PC-9 (cell line): ENCODE measurements at regions not wholly inside any gene's neighbourhood (a gene's known extent, or its start where the extent isn't known, plus 50 kb on each side); places are given as distances from the start of the nearest gene placed in this dataset.

Source experiments
- BruUV-seq: library from RNA; stranded (reverse); fragments of 400-500 nt; replicated peaks from 2 replicates; lab custom pipeline; 2021; lab: Mats Ljungman, UMichigan
- CTCF ChIA-PET: fragments of 300-600 bp; sonication (Branson Sonifier 250); formaldehyde crosslinking; loops from one replicate; lab custom pipeline; 2022; ENCODE audit warnings: antibody characterized with exemption; lab: Charles Lee
- POLR2A ChIA-PET: fragments of 300-600 bp; sonication (Branson Sonifier 250); formaldehyde crosslinking; loops from one replicate; lab custom pipeline; 2022; ENCODE audit warnings: antibody characterized with exemption; ENCODE audit not compliant: unreplicated experiment; lab: Charles Lee
- DNase-seq, 2 experiments: peaks; one replicate each; pipeline versions ENCODE4 v3.0.0 to v3.0.0-alpha.2; 2015 to 2022; ENCODE audit warnings: mixed read lengths in 1 of 2
- H2AFZ ChIP-seq: fragments of 200-600 bp; sonication (generic); 2 replicates; pipeline ENCODE4 v1.8.1; 2017; ENCODE audit warnings: antibody characterized with exemption
- H3F3A ChIP-seq: fragments of 200-600 bp; sonication (generic); 2 replicates; pipeline ENCODE4 v1.8.1; 2017; ENCODE audit warnings: antibody characterized with exemption, mild to moderate bottlenecking, low read depth; ENCODE audit not compliant: insufficient read depth
- H3K27ac ChIP-seq: fragments of 200-600 bp; sonication (generic); 2 replicates; pipeline ENCODE4 v1.6.1; 2016; ENCODE audit warnings: mixed run types
- H3K27me3 ChIP-seq: fragments of 200-600 bp; sonication (generic); 2 replicates; pipeline ENCODE4 v1.6.1; 2016; ENCODE audit warnings: low read depth, mixed run types; ENCODE audit not compliant: insufficient read depth
- H3K36me3 ChIP-seq: fragments of 200-600 bp; sonication (generic); 2 replicates; pipeline ENCODE4 v1.6.1; 2016; ENCODE audit warnings: low read depth, mixed run types
- H3K4me1 ChIP-seq: fragments of 200-600 bp; sonication (generic); replicated peaks from 2 replicates; pipeline ENCODE4 v1.6.1; 2016; ENCODE audit warnings: mixed run types; ENCODE audit not compliant: insufficient read depth
- H3K4me2 ChIP-seq: fragments of 200-600 bp; sonication (generic); 2 replicates; pipeline ENCODE4 v1.6.1; 2017; ENCODE audit warnings: mixed run types
- H3K4me3 ChIP-seq: fragments of 200-600 bp; sonication (generic); 2 replicates; pipeline ENCODE4 v1.6.1; 2016; ENCODE audit warnings: mixed run types
- H3K79me2 ChIP-seq: fragments of 200-600 bp; sonication (generic); 2 replicates; pipeline ENCODE4 v1.6.1; 2017; ENCODE audit warnings: low read depth, mixed run types
- H3K9me2 ChIP-seq: fragments of 200-600 bp; sonication (generic); 2 replicates; pipeline ENCODE4 v1.8.1; 2017; ENCODE audit warnings: mild to moderate bottlenecking; ENCODE audit not compliant: insufficient read depth
- H3K9me3 ChIP-seq: fragments of 200-600 bp; sonication (generic); 2 replicates; pipeline ENCODE4 v1.8.1; 2016; ENCODE audit warnings: low read depth; ENCODE audit not compliant: insufficient read depth
- H4K20me1 ChIP-seq: fragments of 200-600 bp; sonication (generic); 2 replicates; pipeline ENCODE4 v1.8.1; 2017; ENCODE audit not compliant: insufficient read depth
- CTCF ChIP-seq: fragments of 200-600 bp; sonication (generic); conservative IDR thresholded peaks from 2 replicates; pipeline ENCODE4 v1.6.1; 2017; ENCODE audit warnings: mixed run types, antibody characterized with exemption, mild to moderate bottlenecking, moderate library complexity
- EZH2 ChIP-seq: fragments of 200-600 bp; sonication (generic); IDR thresholded peaks from 2 replicates; pipeline ENCODE4 v1.8.0; 2017; ENCODE audit warnings: antibody characterized with exemption, low read depth
- intact Hi-C: fragments of 100-400 bp; cut with micrococcal nuclease; formaldehyde crosslinking; loops from one replicate; pipeline ENCODE4 v1.10.0; 2022; ENCODE audit not compliant: unreplicated experiment

- no peak overlapping the region for H2AFZ ChIP-seq
- H3K9me3 ChIP-seq: no peaks in the 10 kb centered on the region
- BruUV-seq: no TSS peak
- no peak overlapping the region for H3K27ac ChIP-seq
- no peaks in the 10 kb centered on the region for H3K27me3 ChIP-seq
- no peak for DNase-seq
- TF ChIP-seq EZH2 (no peak), CTCF (no peak)
- no peaks in the 10 kb centered on the region for H4K20me1 ChIP-seq
- H3K9me2 ChIP-seq: no peaks in the 10 kb centered on the region
- no peak overlapping the region for H3K4me2 ChIP-seq
- H3K4me1 ChIP-seq: no peaks in the 10 kb centered on the region
- H3K4me3 ChIP-seq: no peak overlapping the region
- no peaks in the 10 kb centered on the region for H3F3A ChIP-seq
- H3K36me3 ChIP-seq: no peaks in the 10 kb centered on the region
- ChIA-PET CTCF (no interaction called here), POLR2A (no interaction called here)
- intact Hi-C loops: no loop called here
- no peaks in the 10 kb centered on the region for H3K79me2 ChIP-seq
These were observed 87.9 kb upstream of the FSTL4 start for GRCh38 chr5:133700251-133700650.

- Histone ChIP-seq H3F3A (no peaks in the 10 kb centered on the region), H2AFZ (no peak overlapping the region), H3K4me2 (no peak overlapping the region), H3K9me3 (no peaks in the 10 kb centered on the region), H3K9me2 (no peaks in the 10 kb centered on the region), H3K36me3 (no peaks in the 10 kb centered on the region), H3K4me3 (no peak overlapping the region), H3K27ac (no peak overlapping the region), H4K20me1 (no peaks in the 10 kb centered on the region), H3K27me3 (no peaks in the 10 kb centered on the region), H3K4me1 (no peaks in the 10 kb centered on the region), H3K79me2 (no peaks in the 10 kb centered on the region)
- CTCF ChIA-PET: no interaction called here
- POLR2A ChIA-PET: no interaction called here
- DNase-seq: no peak
- no TSS peak for BruUV-seq
- intact Hi-C loops: no loop called here
- TF ChIP-seq CTCF: no peak
- TF ChIP-seq EZH2: no peak
These were observed 86.5 kb upstream of the FSTL4 start for GRCh38 chr5:133698646-133699526.

- Histone ChIP-seq H3K27ac (no peak overlapping the region), H3K4me2 (no peak overlapping the region), H3K9me3 (no peaks in the 10 kb centered on the region), H3K4me3 (no peak overlapping the region), H3K27me3 (no peaks in the 10 kb centered on the region), H3K36me3 (no peaks in the 10 kb centered on the region), H4K20me1 (no peaks in the 10 kb centered on the region), H3F3A (no peaks in the 10 kb centered on the region), H3K4me1 (no peaks in the 10 kb centered on the region), H3K79me2 (no peaks in the 10 kb centered on the region), H3K9me2 (no peaks in the 10 kb centered on the region), H2AFZ (no peak overlapping the region)
- POLR2A ChIA-PET: no interaction called here
- BruUV-seq: no TSS peak
- intact Hi-C loops: no loop called here
- TF ChIP-seq EZH2 (no peak), CTCF (no peak)
- DNase-seq: no peak
- CTCF ChIA-PET: no interaction called here
These were observed 85.9 kb upstream of the FSTL4 start for GRCh38 chr5:133698259-133698554.
